ENCODE measurements at regions not wholly inside any gene's neighbourhood (a gene's known extent, or its start where the extent isn't known, plus 50 kb on each side); places are given as distances from the start of the nearest gene placed in this dataset.
"Not testable (repeated sequence)": the region's sequence is repeated elsewhere in the genome, so short reads cannot be mapped to it uniquely, and the experiment has no call there.

GRCh38 chr9:2276296-2276695 lies 261.1 kb downstream of the SMARCA2 start:
- DNase-seq (ENCODE audit: low read depth): no peak
- no peak overlapping the region for H3K4me3 ChIP-seq (ENCODE audit: low read depth, low read length)

DNA sequence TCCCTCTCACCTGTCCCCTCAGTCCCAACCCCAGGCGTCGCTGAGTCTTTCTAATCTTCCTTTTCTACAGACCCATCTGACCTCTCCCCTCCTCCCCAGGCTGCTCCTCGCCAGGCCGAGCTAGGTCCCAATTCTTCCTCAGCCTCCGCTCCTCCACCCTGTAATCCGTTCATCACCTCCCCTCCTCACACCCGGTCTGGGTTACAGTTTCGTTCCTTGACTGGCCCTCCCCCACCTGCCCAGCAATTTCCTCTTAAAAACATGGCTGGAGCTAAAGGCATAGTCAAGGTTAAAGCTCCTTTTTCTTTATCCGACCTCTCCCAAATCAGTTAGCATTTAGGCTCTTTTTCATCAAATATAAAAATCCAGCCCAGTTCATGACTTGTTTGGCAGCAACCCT lies 262.0 kb downstream of the SMARCA2 start:
- DNase-seq (ENCODE audit: low read depth); H3K4me3 ChIP-seq (ENCODE audit: low read depth, low read length): not testable (repeated sequence)

DNA sequence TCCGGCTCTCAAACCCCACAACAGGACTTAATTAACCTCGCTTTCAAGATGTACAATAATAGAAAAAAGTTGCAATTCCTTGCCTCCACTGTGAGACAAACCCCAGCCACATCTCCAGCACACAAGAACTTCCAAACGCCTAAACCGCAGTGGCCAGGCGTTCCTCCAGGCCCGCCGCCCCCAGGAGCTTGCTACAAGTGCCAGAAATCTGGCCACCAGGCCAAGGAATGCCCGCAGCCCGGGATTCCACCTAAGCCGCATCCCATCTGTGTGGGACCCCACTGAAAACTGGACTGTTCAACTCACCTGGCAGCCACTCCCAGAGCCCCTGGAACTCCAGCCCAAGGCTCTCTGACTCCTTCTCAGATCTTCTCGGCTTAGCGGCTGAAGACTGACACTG lies 262.5 kb downstream of the SMARCA2 start:
- DNase-seq (ENCODE audit: low read depth); H3K4me3 ChIP-seq (ENCODE audit: low read depth, low read length): not testable (repeated sequence)

- not testable (repeated sequence) for DNase-seq (ENCODE audit: low read depth)
These were observed 264.0 kb downstream of the SMARCA2 start for GRCh38 chr9:2279138-2279537.

DNA sequence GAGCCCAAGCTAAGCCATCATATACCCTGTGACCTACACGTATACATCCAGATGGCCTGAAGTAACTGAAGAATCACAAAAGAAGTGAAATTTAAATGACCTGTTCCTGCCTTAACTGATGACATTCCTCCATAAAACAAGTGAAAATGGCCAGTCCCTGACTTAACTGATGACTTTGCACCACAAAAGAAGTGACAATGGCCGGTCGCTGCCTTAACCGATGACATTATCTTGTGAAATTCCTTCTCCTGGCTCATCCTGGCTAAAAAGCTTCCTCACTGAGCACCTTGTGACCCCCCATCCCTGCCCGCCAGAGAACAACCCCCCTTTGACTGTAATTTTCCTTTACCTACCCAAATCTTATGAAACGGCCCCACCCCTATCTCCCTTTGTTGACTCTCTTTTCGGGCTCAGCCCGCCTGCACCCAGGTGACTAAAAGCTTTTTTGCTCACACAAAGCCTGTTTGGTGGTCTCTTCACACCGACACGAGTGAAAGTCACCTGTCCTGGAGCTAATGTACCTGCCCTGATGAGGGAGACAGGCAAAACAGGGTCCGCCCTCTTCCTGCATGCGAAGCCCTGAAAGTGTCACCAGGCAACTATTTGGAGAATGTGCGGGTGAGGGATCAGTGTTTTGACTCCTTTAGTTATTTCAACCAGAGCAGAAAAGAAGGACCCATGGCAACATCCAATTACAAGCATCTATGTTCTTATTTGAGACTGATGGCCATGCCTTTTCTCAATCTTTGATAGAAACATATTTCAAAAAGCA lies 266.1 kb downstream of the SMARCA2 start:
- no peak for DNase-seq (ENCODE audit: low read depth)
- no peak overlapping the region for H3K4me3 ChIP-seq (ENCODE audit: low read depth, low read length)

More at GRCh38 chr9:2279138-2279537, 264.0 kb downstream of the SMARCA2 start:
- H3K4me3 ChIP-seq (ENCODE audit: low read depth, low read length): not testable (repeated sequence)

DNA sequence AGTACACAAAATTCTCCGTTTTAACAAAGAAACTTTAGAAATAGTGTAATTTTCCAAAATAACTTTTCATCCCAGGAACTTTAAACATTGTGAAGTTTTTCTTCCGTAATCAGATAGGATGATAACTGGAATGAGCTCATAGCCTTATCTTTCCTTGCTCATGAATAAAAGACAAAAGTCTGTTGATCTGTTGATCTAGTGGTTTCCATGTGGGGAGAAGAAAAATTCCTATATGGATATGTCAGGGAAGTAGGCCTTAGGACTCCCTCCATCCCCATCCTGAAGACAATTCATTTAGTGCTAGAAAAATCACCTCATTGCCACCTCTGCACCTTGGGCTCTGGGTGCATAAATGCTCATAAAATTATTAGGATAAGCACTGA lies 266.6 kb downstream of the SMARCA2 start:
- no peak for DNase-seq (ENCODE audit: low read depth)
- no peak overlapping the region for H3K4me3 ChIP-seq (ENCODE audit: low read depth, low read length)

GRCh38 chr9:2284770-2285169 lies 269.6 kb downstream of the SMARCA2 start:
- no peak overlapping the region for H3K4me3 ChIP-seq (ENCODE audit: low read depth, low read length)
- DNase-seq (ENCODE audit: low read depth): no peak

GRCh38 chr9:2285416-2286332 lies 270.5 kb downstream of the SMARCA2 start:
- DNase-seq (ENCODE audit: low read depth): no peak
- H3K4me3 ChIP-seq (ENCODE audit: low read depth, low read length): no peak overlapping the region

GRCh38 chr9:2286333-2286705 lies 271.2 kb downstream of the SMARCA2 start:
- no peak for DNase-seq (ENCODE audit: low read depth)
- no peak overlapping the region for H3K4me3 ChIP-seq (ENCODE audit: low read depth, low read length)

DNA sequence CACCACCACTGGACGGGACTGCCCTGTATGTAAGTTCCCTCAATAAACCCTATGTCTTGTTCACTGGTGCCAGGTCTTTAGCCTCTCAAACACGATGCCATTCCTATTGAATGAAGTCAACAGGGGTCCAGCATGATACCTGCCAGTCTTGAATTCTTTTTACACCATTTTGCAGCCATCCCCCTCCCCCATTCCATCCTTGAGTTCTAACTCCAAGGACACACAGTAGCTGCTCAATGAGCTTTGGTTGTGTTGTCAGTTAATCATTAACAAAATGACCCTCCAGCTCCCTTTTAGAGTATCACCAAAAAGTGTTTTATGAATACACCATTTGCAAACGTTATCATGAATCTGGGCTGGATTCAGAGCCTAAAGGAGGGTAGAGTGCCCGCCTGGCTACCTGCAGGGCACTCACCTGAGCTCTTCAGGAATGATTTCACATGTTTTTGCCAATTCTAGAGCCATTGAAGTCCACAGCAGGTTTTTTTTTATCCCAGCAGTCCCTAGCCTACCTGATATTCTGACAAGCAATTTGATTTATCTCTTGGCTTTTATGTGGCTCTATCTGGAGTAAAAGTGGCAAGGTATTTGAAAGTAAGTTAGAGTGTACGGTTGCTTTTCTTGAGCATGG lies 271.8 kb downstream of the SMARCA2 start:
- DNase-seq (ENCODE audit: low read depth): no peak
- no peak overlapping the region for H3K4me3 ChIP-seq (ENCODE audit: low read depth, low read length)

GRCh38 chr9:2288309-2288708 lies 273.2 kb downstream of the SMARCA2 start:
- no peak overlapping the region for H3K4me3 ChIP-seq (ENCODE audit: low read depth, low read length)
- DNase-seq (ENCODE audit: low read depth): no peak

- no peak for DNase-seq (ENCODE audit: low read depth)
- no peak overlapping the region for H3K4me3 ChIP-seq (ENCODE audit: low read depth, low read length)
These were observed 274.1 kb downstream of the SMARCA2 start for GRCh38 chr9:2289263-2289662.

- DNase-seq (ENCODE audit: low read depth): no peak
- H3K4me3 ChIP-seq (ENCODE audit: low read depth, low read length): no peak overlapping the region
These were observed 275.2 kb downstream of the SMARCA2 start for GRCh38 chr9:2290382-2290781.

GRCh38 chr9:2291980-2292704 lies 277.0 kb downstream of the SMARCA2 start:
- DNase-seq (ENCODE audit: low read depth): peak; percentile 45

DNA sequence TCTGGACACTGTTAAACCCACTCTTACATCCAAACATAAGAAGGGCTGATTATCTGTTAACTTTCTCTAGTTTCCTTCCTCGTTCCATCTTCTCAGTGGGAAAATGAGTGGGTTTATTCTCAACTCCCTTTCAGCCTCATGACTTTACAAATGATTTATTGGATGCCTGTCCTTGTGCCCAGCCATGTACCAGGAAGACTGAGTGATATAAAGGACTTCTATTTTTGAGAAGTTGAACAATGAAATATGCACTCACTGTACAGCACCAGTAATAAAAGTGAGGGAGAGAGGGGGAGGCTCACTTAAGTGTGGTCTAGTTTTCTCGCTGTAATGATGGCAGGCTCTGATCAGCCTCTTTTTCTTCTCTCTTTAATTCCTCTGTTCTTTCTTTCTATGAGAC lies 277.6 kb downstream of the SMARCA2 start:
- H3K4me3 ChIP-seq (ENCODE audit: low read depth, low read length): no peak overlapping the region
- DNase-seq (ENCODE audit: low read depth): no peak

More at GRCh38 chr9:2291980-2292704, 277.0 kb downstream of the SMARCA2 start:
- H3K4me3 ChIP-seq (ENCODE audit: low read depth, low read length): no peak overlapping the region

GRCh38 chr9:2297771-2298170 lies 282.6 kb downstream of the SMARCA2 start:
- DNase-seq (ENCODE audit: low read depth): no peak
- no peak overlapping the region for H3K4me3 ChIP-seq (ENCODE audit: low read depth, low read length)

- H3K4me3 ChIP-seq (ENCODE audit: low read depth, low read length): no peak overlapping the region
- no peak for DNase-seq (ENCODE audit: low read depth)
These were observed 283.1 kb downstream of the SMARCA2 start for GRCh38 chr9:2298217-2298616.

GRCh38 chr9:2299156-2299842 lies 284.2 kb downstream of the SMARCA2 start:
- H3K4me3 ChIP-seq (ENCODE audit: low read depth, low read length): no peak overlapping the region
- DNase-seq (ENCODE audit: low read depth): no peak

DNA sequence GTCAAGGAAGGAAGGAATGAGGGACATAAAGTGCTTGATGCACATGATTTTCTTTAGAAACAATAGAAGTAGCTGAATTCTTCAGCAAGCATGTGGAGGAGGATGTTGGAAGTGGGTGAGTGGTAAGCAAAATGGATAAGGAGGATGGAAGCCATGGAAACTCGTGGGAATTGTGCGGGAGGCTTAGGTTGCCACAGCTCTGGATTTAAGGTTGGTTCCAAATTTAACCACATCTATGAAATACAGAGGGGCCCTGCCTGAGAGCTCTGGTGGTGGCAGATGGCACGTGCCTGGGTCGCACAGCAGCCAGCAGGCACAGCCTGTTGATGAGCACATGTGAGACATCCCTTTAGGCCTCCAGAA lies 284.7 kb downstream of the SMARCA2 start:
- no peak for DNase-seq (ENCODE audit: low read depth)

More for the DNA sequence above, 284.7 kb downstream of the SMARCA2 start:
- H3K4me3 ChIP-seq (ENCODE audit: low read depth, low read length): no peak overlapping the region

Data from skeletal muscle cell (primary cell).